GM12878 (cell line): ENCODE measurements at regions not wholly inside any gene's neighbourhood (a gene's known extent, or its start where the extent isn't known, plus 50 kb on each side); places are given as distances from the start of the nearest gene placed in this dataset.

Experiments
- ATAC-seq: fragments of 200-7000 bp; cut with Tn5 transposase; 3 replicates; pipeline ENCODE4 v1.9.1; 2020; ENCODE audit warnings: mild to moderate bottlenecking, moderate library complexity
- BruUV-seq: library from RNA; stranded (reverse); fragments of 400-500 nt; replicated peaks from 2 replicates; lab custom pipeline; 2021; lab: Mats Ljungman, UMichigan
- CTCF ChIA-PET: fragments of 300-600 bp; sonication (Branson Sonifier 250); formaldehyde crosslinking; extraction: SDS; loops from one replicate; lab custom pipeline; 2021; ENCODE audit warnings: inconsistent platforms; lab: Yijun Ruan, JAX
- POLR2A ChIA-PET: fragments of 350-600 bp; formaldehyde crosslinking; extraction: SDS; loops from one replicate; lab custom pipeline; 2021; ENCODE audit warnings: inconsistent platforms; lab: Charles Lee
- RAD21 ChIA-PET: fragments of 300-600 bp; sonication (Branson Sonifier 250); formaldehyde crosslinking; loops from one replicate; lab custom pipeline; 2023; ENCODE audit warnings: antibody characterized with exemption; ENCODE audit not compliant: unreplicated experiment; lab: Charles Lee
- SMC1A ChIA-PET: fragments of 300-600 bp; sonication (Branson Sonifier 250); formaldehyde crosslinking; loops from one replicate; lab custom pipeline; 2023; ENCODE audit not compliant: unreplicated experiment, uncharacterized antibody; lab: Charles Lee
- DNase-seq: peaks from one replicate; pipeline ENCODE4 v3.0.0-alpha.2; 2011; ENCODE audit warnings: low read depth, low spot score
- FAIRE-seq: peaks from 3 replicates; lab custom pipeline; 2011; peaks lifted over from hg19 to GRCh38; lab: Jason Lieb, UNC
- H2AFZ ChIP-seq: 2 replicates; pipeline ENCODE4 v1.6.0; 2011; ENCODE audit warnings: low read depth, low read length, control low read depth; ENCODE audit not compliant: control insufficient read depth
- H3K27ac ChIP-seq: 2 replicates; pipeline ENCODE4 v1.5.1; 2011; ENCODE audit warnings: control low read depth; ENCODE audit not compliant: control insufficient read depth, insufficient read depth
- H3K27me3 ChIP-seq, 2 experiments: replicated peaks in 1 of 2; 2 replicates each; pipeline versions ENCODE4 v1.6.0 to v1.6.1; 2011; ENCODE audit warnings: low read length in 1 of 2; ENCODE audit not compliant: control insufficient read depth in 2 of 2, insufficient read depth in 2 of 2
- H3K36me3 ChIP-seq, 2 experiments: 2 replicates each; pipeline ENCODE4 v1.5.1; 2011; ENCODE audit warnings: low read length in 1 of 2; ENCODE audit not compliant: control insufficient read depth in 2 of 2, insufficient read depth in 2 of 2
- H3K4me1 ChIP-seq: 2 replicates; pipeline ENCODE4 v1.6.1; 2011; ENCODE audit warnings: mild to moderate bottlenecking, low read length, moderate library complexity, mixed read lengths; ENCODE audit not compliant: control insufficient read depth, insufficient read depth
- H3K4me2 ChIP-seq: 2 replicates; pipeline ENCODE4 v1.6.0; 2011; ENCODE audit warnings: control low read depth; ENCODE audit not compliant: control insufficient read depth, insufficient read depth
- H3K4me3 ChIP-seq: fragments of 200-600 bp; sonication (generic); 2 replicates; pipeline ENCODE4 v1.5.1; 2016
- H3K79me2 ChIP-seq: 2 replicates; pipeline ENCODE4 v1.6.0; 2011; ENCODE audit warnings: low read length; ENCODE audit not compliant: control insufficient read depth, insufficient read depth
- H3K9ac ChIP-seq: 2 replicates; pipeline ENCODE4 v1.8.0; 2011; ENCODE audit warnings: low read length, control low read depth, mixed read lengths; ENCODE audit not compliant: control insufficient read depth, insufficient read depth
- H3K9me3 ChIP-seq: replicated peaks from 3 replicates; pipeline ENCODE4 v1.5.1; 2011; ENCODE audit warnings: mild to moderate bottlenecking, low read length; ENCODE audit not compliant: control insufficient read depth, insufficient read depth
- H4K20me1 ChIP-seq: 2 replicates; pipeline ENCODE4 v1.6.0; 2011; ENCODE audit not compliant: control insufficient read depth, insufficient read depth
- CBX3 ChIP-seq: fragments of 200-600 bp; sonication (generic); IDR thresholded peaks from 2 replicates; pipeline ENCODE4 v1.6.1; 2016; ENCODE audit warnings: low read depth, borderline replicate concordance
- HSF1 ChIP-seq: fragments of 150-350 bp; IDR thresholded peaks from 2 replicates; pipeline ENCODE4 v1.6.1; 2014; ENCODE audit warnings: mild to moderate bottlenecking, low read depth, low read length
- IRF4 ChIP-seq: IDR thresholded peaks from 2 replicates; pipeline ENCODE4 v1.6.1; 2011; ENCODE audit warnings: low read depth, low read length
- LARP7 ChIP-seq: fragments of 450-650 bp; IDR thresholded peaks from 2 replicates; pipeline ENCODE4 v1.6.1; 2017; ENCODE audit warnings: mild to moderate bottlenecking
- MAX ChIP-seq: IDR thresholded peaks from 2 replicates; pipeline ENCODE4 v1.6.1; 2012; ENCODE audit warnings: low read depth, low read length, improper control_type of control experiment
- MEF2A ChIP-seq: IDR thresholded peaks from 2 replicates; pipeline ENCODE4 v1.6.1; 2011; ENCODE audit warnings: low read depth, mild to moderate bottlenecking, low read length, moderate library complexity; ENCODE audit not compliant: insufficient read depth
- MLLT1 ChIP-seq: fragments of 450-650 bp; IDR thresholded peaks from 2 replicates; pipeline ENCODE4 v1.6.1; 2016; ENCODE audit warnings: mild to moderate bottlenecking
- NFXL1 ChIP-seq: fragments of 450-650 bp; IDR thresholded peaks from 2 replicates; pipeline ENCODE4 v1.6.1; 2017; ENCODE audit warnings: antibody characterized with exemption, mild to moderate bottlenecking, borderline replicate concordance
- PML ChIP-seq: IDR thresholded peaks from 2 replicates; pipeline ENCODE4 v1.6.1; 2012; ENCODE audit warnings: low read length, inconsistent platforms
- RBBP5 ChIP-seq: fragments of 200-600 bp; sonication (generic); conservative IDR thresholded peaks from 2 replicates; pipeline ENCODE4 v1.6.1; 2016
- RELA ChIP-seq: fragments of 450-650 bp; IDR thresholded peaks from 2 replicates; pipeline ENCODE4 v1.8.0; 2014; ENCODE audit warnings: borderline replicate concordance; ENCODE audit not compliant: partially characterized antibody
- REST ChIP-seq: IDR thresholded peaks from 2 replicates; pipeline ENCODE4 v1.6.1; 2012; ENCODE audit warnings: mild to moderate bottlenecking, low read depth, low read length
- STAT3 ChIP-seq: IDR thresholded peaks from 2 replicates; pipeline ENCODE4 v1.6.1; 2011; ENCODE audit warnings: low read depth, low read length, improper control_type of control experiment
- USF2 ChIP-seq: IDR thresholded peaks from 2 replicates; pipeline ENCODE4 v1.6.1; 2011; ENCODE audit warnings: low read depth, low read length, improper control_type of control experiment, borderline replicate concordance
- ZNF217 ChIP-seq: fragments of 450-650 bp; IDR thresholded peaks from 2 replicates; pipeline ENCODE4 v1.6.1; 2017; ENCODE audit warnings: antibody characterized with exemption, mild to moderate bottlenecking
- WGBS: methylation state at CpG from one replicate; pipeline ENCODE4 v1.1.6; 2016; ENCODE audit warnings: low lambda C conversion rate; ENCODE audit not compliant: insufficient replicate concordance, insufficient coverage; ENCODE audit errors: missing lambda C conversion rate; 5-methylcytosine and 5-hydroxymethylcytosine counted together
- in situ Hi-C: fragments of 300-500 bp; cut with MboI; formaldehyde crosslinking; loops from 9 replicates; pipeline ENCODE4 v1.14.3; 2018; ENCODE audit warnings: mixed read lengths
- intact Hi-C: fragments of 100-400 bp; cut with micrococcal nuclease; formaldehyde crosslinking; loops from one replicate; pipeline ENCODE4 v1.14.2; 2022; ENCODE audit not compliant: unreplicated experiment

GRCh38 chrX:135649561-135649960, 63.9 kb upstream of the CT45A1 start:
- no peak overlapping the region for H3K27ac ChIP-seq
- FAIRE-seq (no peak), ATAC-seq (no peak), DNase-seq (no peak)
- no peak overlapping the region for H3K4me3 ChIP-seq
- SMC1A ChIA-PET: interaction anchor here (1.5 kb wide), 1 partner anchor 8 kb away, joined by 5 read pairs; no protein-coding TSS in a partner anchor
- H3K4me2 ChIP-seq: no peak overlapping the region
- intact Hi-C loops (no loop called here), in situ Hi-C loops (no loop called here)
- POLR2A ChIA-PET: no interaction called here
- H3K9me3 ChIP-seq: no peaks in the 10 kb centered on the region
- H3K36me3 ChIP-seq: no peaks in the 10 kb centered on the region
- no peaks in the 10 kb centered on the region for H4K20me1 ChIP-seq
- H3K27me3 ChIP-seq: no peaks in the 10 kb centered on the region
- 26% methylated on average over 4 of the region's 4 CpGs for WGBS
- H3K79me2 ChIP-seq: no peaks in the 10 kb centered on the region
- CTCF ChIA-PET: interaction anchor here (0.5 to 2.3 kb wide), 3 partner anchors 16 to 1729 kb away, joined by 3 to 10 read pairs (median 6); no protein-coding TSS in a partner anchor
- H3K9ac ChIP-seq: no peak overlapping the region
- no TSS peak for BruUV-seq
- H3K4me1 ChIP-seq: peaks cover 4% of the 10 kb centered on the region
- RAD21 ChIA-PET: no interaction called here
- no peak overlapping the region for H2AFZ ChIP-seq
- no peak for TF ChIP-seq ZNF217
- no peak for TF ChIP-seq RBBP5
- TF ChIP-seq CBX3: no peak
- no peak for TF ChIP-seq PML
- TF ChIP-seq NFXL1: no peak
- no peak for TF ChIP-seq LARP7
- TF ChIP-seq USF2: no peak
- no peak for TF ChIP-seq HSF1
- no peak for TF ChIP-seq MEF2A
- no peak for TF ChIP-seq MLLT1
- no peak for TF ChIP-seq REST
- no peak for TF ChIP-seq RELA
- TF ChIP-seq IRF4: no peak
- TF ChIP-seq STAT3: no peak
- TF ChIP-seq MAX: no peak
